B cell (primary cell): ENCODE measurements at regions not wholly inside any gene's neighbourhood (a gene's known extent, or its start where the extent isn't known, plus 50 kb on each side); places are given as distances from the start of the nearest gene placed in this dataset.
"Not testable (repeated sequence)": the region's sequence is repeated elsewhere in the genome, so short reads cannot be mapped to it uniquely, and the experiment has no call there.

Source experiments
- ATAC-seq: fragments of 200-7000 bp; cut with Tn5 transposase; one replicate; pipeline ENCODE4 v1.10.0; 2021; ENCODE audit warnings: low read depth, mild to moderate bottlenecking, moderate number of reproducible peaks, moderate library complexity
- CTCF ChIA-PET: fragments of 350-600 bp; sonication (Branson Sonifier 250); formaldehyde crosslinking; loops from one replicate; lab custom pipeline; 2021; ENCODE audit warnings: antibody characterized with exemption, inconsistent platforms; lab: Charles Lee
- POLR2A ChIA-PET: fragments of 350-600 bp; sonication (Branson Sonifier 250); formaldehyde crosslinking; loops from one replicate; lab custom pipeline; 2021; ENCODE audit warnings: antibody characterized with exemption; lab: Charles Lee
- DNase-seq: peaks from one replicate; pipeline ENCODE4 v3.0.0; 2013
- H2AFZ ChIP-seq: 2 replicates; pipeline ENCODE4 v1.6.1; 2012; ENCODE audit warnings: mild to moderate bottlenecking, low read depth, low read length; ENCODE audit not compliant: insufficient read depth, poor library complexity, severe bottlenecking
- H3K27ac ChIP-seq, 2 donors: 1 replicate in 1 of 2; 2 replicates in 1 of 2; pipeline ENCODE4 v1.5.1; 2012 to 2013; ENCODE audit warnings: low read length in 2 of 2, mild to moderate bottlenecking in 2 of 2, moderate library complexity in 1 of 2
- H3K27me3 ChIP-seq, 4 experiments: fragments of 200-600 bp in 1 of 4; sonication (generic) in 1 of 4; replicated peaks in 1 of 4; 1 replicate in 2 of 4; 2 replicates in 2 of 4; pipeline versions ENCODE4 v1.6.1 to v1.7.0; 2013 to 2016; ENCODE audit warnings: low read length in 3 of 4, mild to moderate bottlenecking in 2 of 4, mixed read lengths in 1 of 4, moderate library complexity in 1 of 4; ENCODE audit not compliant: insufficient read depth in 4 of 4, control insufficient read depth in 3 of 4; ENCODE audit errors: control extremely low read depth in 1 of 4
- H3K36me3 ChIP-seq, 2 experiments: replicated peaks in 1 of 2; 1 replicate in 1 of 2; 2 replicates in 1 of 2; pipeline versions ENCODE4 v1.6.1 to v1.7.1; 2013; ENCODE audit warnings: low read length in 1 of 2; ENCODE audit not compliant: insufficient read depth in 2 of 2, control insufficient read depth in 1 of 2; ENCODE audit errors: control extremely low read depth in 1 of 2, extremely low read depth in 1 of 2
- H3K4me1 ChIP-seq, 2 donors: fragments of 200-600 bp in 1 of 2; sonication (generic) in 1 of 2; 1 replicate in 1 of 2; 2 replicates in 1 of 2; pipeline versions ENCODE4 v1.5.1 to v1.6.1; 2013 to 2017; ENCODE audit warnings: low read length in 2 of 2; ENCODE audit not compliant: control insufficient read depth in 2 of 2, insufficient read depth in 2 of 2
- H3K4me2 ChIP-seq: replicated peaks from 2 replicates; pipeline ENCODE3; 2012; ENCODE audit warnings: mild to moderate bottlenecking, low read depth, low read length; ENCODE audit not compliant: poor library complexity, severe bottlenecking
- H3K4me3 ChIP-seq, 5 experiments: fragments of 200-600 bp in 1 of 5; sonication (generic) in 1 of 5; 1 replicate in 3 of 5; 2 replicates in 2 of 5; pipeline versions ENCODE4 v1.5.1 to v1.7.0; 2011 to 2016; ENCODE audit warnings: low read length in 4 of 5, mild to moderate bottlenecking in 4 of 5, low read depth in 2 of 5, control low read depth in 1 of 5, moderate library complexity in 1 of 5; ENCODE audit not compliant: insufficient read depth in 1 of 5; ENCODE audit errors: control extremely low read depth in 1 of 5, extremely low read depth in 1 of 5
- H3K79me2 ChIP-seq: fragments of 200-600 bp; sonication (generic); one replicate; pipeline ENCODE4 v1.6.0; 2016; ENCODE audit warnings: low read length; ENCODE audit not compliant: control insufficient read depth, insufficient read depth
- H3K9ac ChIP-seq: fragments of 200-600 bp; sonication (generic); 2 replicates; pipeline ENCODE4 v1.6.1; 2017; ENCODE audit warnings: mild to moderate bottlenecking, low read length, moderate library complexity
- H3K9me3 ChIP-seq, 3 donors: one replicate each; pipeline versions ENCODE4 v1.6.1 to v1.7.1; 2013; ENCODE audit warnings: low read length in 2 of 3; ENCODE audit not compliant: control insufficient read depth in 2 of 3, insufficient read depth in 1 of 3; ENCODE audit errors: control extremely low read depth in 1 of 3
- H4K20me1 ChIP-seq: 2 replicates; pipeline ENCODE4 v1.6.0; 2012; ENCODE audit warnings: mild to moderate bottlenecking, low read length; ENCODE audit not compliant: insufficient read depth, control insufficient read depth, poor library complexity, severe bottlenecking
- H3K27ac Mint-ChIP-seq: one replicate; pipeline ENCODE4 v1.8.0; 2021; ENCODE audit warnings: mixed read lengths
- H3K27me3 Mint-ChIP-seq: one replicate; pipeline ENCODE4 v1.8.0; 2021; ENCODE audit warnings: mixed read lengths
- H3K4me1 Mint-ChIP-seq: one replicate; pipeline ENCODE4 v1.8.0; 2021; ENCODE audit warnings: mixed read lengths
- H3K4me3 Mint-ChIP-seq: one replicate; pipeline ENCODE4 v1.8.0; 2021; ENCODE audit warnings: mixed read lengths
- H3K9me3 Mint-ChIP-seq: one replicate; pipeline ENCODE4 v1.8.0; 2022; ENCODE audit warnings: mixed read lengths; ENCODE audit not compliant: insufficient read depth
- CTCF ChIP-seq: fragments of 200-600 bp; IDR thresholded peaks from one replicate; pipeline ENCODE4 v1.8.0; 2022; ENCODE audit warnings: antibody characterized with exemption, mild to moderate bottlenecking
- EZH2 ChIP-seq: IDR thresholded peaks from 2 replicates; pipeline ENCODE4 v1.6.1; 2012; ENCODE audit warnings: borderline replicate concordance, low read depth, mild to moderate bottlenecking, moderate library complexity, low read length; ENCODE audit not compliant: insufficient read depth, poor library complexity, severe bottlenecking
- WGBS: methylation state at CpG from one replicate; pipeline ENCODE4 v1.1.5; 2013; ENCODE audit warnings: missing lambda C conversion rate; ENCODE audit not compliant: insufficient coverage; 5-methylcytosine and 5-hydroxymethylcytosine counted together
- intact Hi-C: fragments of 100-400 bp; cut with micrococcal nuclease; formaldehyde crosslinking; loops from one replicate; pipeline ENCODE4 v1.10.0; 2022

DNA sequence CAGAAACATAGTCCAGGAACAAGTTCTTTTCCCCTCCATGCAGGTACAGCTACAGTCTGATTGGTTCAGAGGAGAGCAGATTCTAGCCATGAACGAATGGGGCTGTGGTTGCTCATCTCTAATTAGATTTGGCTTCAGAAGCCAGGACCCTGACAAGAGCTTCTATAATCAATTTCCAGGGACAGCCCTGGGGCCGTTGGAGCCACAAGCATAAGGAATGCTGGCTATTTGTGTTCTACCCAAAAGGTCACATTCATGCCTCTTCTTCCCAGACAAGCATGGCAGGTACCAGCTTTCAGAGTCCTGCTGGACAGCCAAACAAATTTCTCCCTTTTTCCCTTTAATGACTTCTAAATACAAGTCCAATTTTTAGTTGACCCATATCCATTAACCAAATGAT is 215.5 kb upstream of the LRTM1 start:
- TF ChIP-seq EZH2, result no peak
- no peak for TF ChIP-seq CTCF

GRCh38 chr3:55136291-55136690 is 208.4 kb upstream of the LRTM1 start:
- ATAC-seq, POLR2A ChIA-PET, H3K4me1 ChIP-seq: not testable (repeated sequence)

More for the DNA sequence above, 215.5 kb upstream of the LRTM1 start:
- Histone ChIP-seq H3K4me3 (no peak overlapping the region), H3K9ac (no peak overlapping the region), H3K27ac (no peak overlapping the region), H2AFZ (no peak overlapping the region), H3K27me3 (no peaks in the 10 kb centered on the region), H3K4me2 (no peak overlapping the region), H3K36me3 (no peaks in the 10 kb centered on the region), H3K4me1 (no peaks in the 10 kb centered on the region), H3K79me2 (no peaks in the 10 kb centered on the region), H4K20me1 (no peaks in the 10 kb centered on the region), H3K9me3 (peaks cover 0 to 5% (median 0%) of the 10 kb centered on the region in 3 donors)
- no peaks in the 10 kb centered on the region for H3K27me3 Mint-ChIP-seq
- H3K4me1 Mint-ChIP-seq, result no peaks in the 10 kb centered on the region
- H3K4me3 Mint-ChIP-seq, result no peak overlapping the region
- H3K9me3 Mint-ChIP-seq, result no peaks in the 10 kb centered on the region
- DNase-seq (no peak), ATAC-seq (no peak)
- CTCF ChIA-PET, result no interaction called here
- no peak overlapping the region for H3K27ac Mint-ChIP-seq
- POLR2A ChIA-PET, result no interaction called here
- intact Hi-C loops, result no loop called here
- WGBS, result 73% methylated on average over 2 of the region's 2 CpGs

More at GRCh38 chr3:55136291-55136690, 208.4 kb upstream of the LRTM1 start:
- H3K4me1 Mint-ChIP-seq, H3K27ac Mint-ChIP-seq, H3K9me3 Mint-ChIP-seq, H3K27me3 Mint-ChIP-seq, H3K27me3 ChIP-seq, H4K20me1 ChIP-seq, H3K4me3 ChIP-seq, H3K4me3 Mint-ChIP-seq, H3K9ac ChIP-seq, CTCF ChIA-PET, DNase-seq, H3K36me3 ChIP-seq, H3K27ac ChIP-seq, H3K4me2 ChIP-seq, H2AFZ ChIP-seq, H3K79me2 ChIP-seq, H3K9me3 ChIP-seq, intact Hi-C loops: not testable (repeated sequence)
- over 99% methylated on average over 13 of the region's 25 CpGs for WGBS
